Mucosa of descending colon (tissue), 3 donors: ENCODE measurements at regions not wholly inside any gene's neighbourhood (a gene's known extent, or its start where the extent isn't known, plus 50 kb on each side); places are given as distances from the start of the nearest gene placed in this dataset.

Experiments
- ATAC-seq: fragments of 200-7000 bp; cut with Tn5 transposase; one replicate; pipeline ENCODE4 v1.9.1; 2020; ENCODE audit warnings: mild to moderate bottlenecking, moderate library complexity
- DNase-seq, 3 donors: peaks; one replicate each; pipeline ENCODE4 v3.0.0-alpha.2; 2020
- H3K36me3 ChIP-seq: fragments of 200-600 bp; one replicate; pipeline ENCODE4 v1.8.0; 2021; ENCODE audit warnings: low read depth, mild to moderate bottlenecking
- H3K4me1 ChIP-seq: fragments of 200-600 bp; one replicate; pipeline ENCODE4 v1.8.0; 2021; ENCODE audit warnings: low read depth, mild to moderate bottlenecking
- H3K4me3 ChIP-seq: fragments of 200-600 bp; one replicate; pipeline ENCODE4 v1.8.0; 2021; ENCODE audit warnings: mild to moderate bottlenecking
- H3K9me3 ChIP-seq: fragments of 200-600 bp; one replicate; pipeline ENCODE4 v1.8.0; 2021; ENCODE audit warnings: mild to moderate bottlenecking
- CTCF ChIP-seq: fragments of 200-600 bp; IDR thresholded peaks from one replicate; pipeline ENCODE4 v1.8.0; 2022; ENCODE audit warnings: antibody characterized with exemption, mild to moderate bottlenecking
- intact Hi-C, 2 donors: fragments of 100-400 bp; cut with DNase I in 1 of 2; cut with micrococcal nuclease in 1 of 2; formaldehyde crosslinking; loops; one replicate each; pipeline versions ENCODE4 v1.11.0 to v1.11.1; 2022; cut with DNase I, micrococcal nuclease
- donor health status: DM: no; HTN: no; CAD: no; lungs with moderate emphysema.
- donor health status: DM: no; HTN: no; CAD: no.
- donor health status: DM: no; HTN: yes; CAD: no.

- intact Hi-C loops = no loop called here
- no peak for ATAC-seq
Observed at GRCh38 chr4:189278597-189279165, 662.0 kb upstream of the FRG1 start.

GRCh38 chr4:189279188-189279587 lies 661.5 kb upstream of the FRG1 start:
- H3K36me3 ChIP-seq = no peaks in the 10 kb centered on the region
- H3K9me3 ChIP-seq = peaks cover 2% of the 10 kb centered on the region
- no peak for TF ChIP-seq CTCF
- ATAC-seq (no peak), DNase-seq (no peak)
- intact Hi-C loops = no loop called here
- H3K4me1 ChIP-seq = no peaks in the 10 kb centered on the region
- no peak overlapping the region for H3K4me3 ChIP-seq

More at GRCh38 chr4:189278597-189279165, 662.0 kb upstream of the FRG1 start:
- no peaks in the 10 kb centered on the region for H3K36me3 ChIP-seq
- TF ChIP-seq CTCF = no peak
- H3K4me1 ChIP-seq = no peaks in the 10 kb centered on the region
- no peak overlapping the region for H3K4me3 ChIP-seq
- DNase-seq = no peak
- peaks cover 2% of the 10 kb centered on the region for H3K9me3 ChIP-seq

- no peak overlapping the region for H3K4me3 ChIP-seq
- H3K4me1 ChIP-seq = no peaks in the 10 kb centered on the region
- ATAC-seq (no peak), DNase-seq (no peak)
- intact Hi-C loops = no loop called here
- no peaks in the 10 kb centered on the region for H3K36me3 ChIP-seq
- peaks cover 4% of the 10 kb centered on the region for H3K9me3 ChIP-seq
- no peak for TF ChIP-seq CTCF
Observed at GRCh38 chr4:189285377-189285776, 655.3 kb upstream of the FRG1 start.

- no peak for DNase-seq
- TF ChIP-seq CTCF = no peak
- H3K4me1 ChIP-seq = no peaks in the 10 kb centered on the region
- no peak for ATAC-seq
- intact Hi-C loops = no loop called here
- no peaks in the 10 kb centered on the region for H3K36me3 ChIP-seq
- H3K4me3 ChIP-seq = no peak overlapping the region
- H3K9me3 ChIP-seq = no peaks in the 10 kb centered on the region
Observed at GRCh38 chr4:189291939-189292338, 648.7 kb upstream of the FRG1 start.

GRCh38 chr4:189293459-189293858 lies 647.2 kb upstream of the FRG1 start:
- Histone ChIP-seq H3K9me3 (no peaks in the 10 kb centered on the region), H3K4me3 (no peak overlapping the region), H3K36me3 (no peaks in the 10 kb centered on the region), H3K4me1 (no peaks in the 10 kb centered on the region)
- no peak for ATAC-seq
- DNase-seq = no peak
- TF ChIP-seq CTCF = no peak
- intact Hi-C loops = no loop called here

- no peaks in the 10 kb centered on the region for H3K36me3 ChIP-seq
- H3K4me3 ChIP-seq = no peak overlapping the region
- no peak for ATAC-seq
- no peaks in the 10 kb centered on the region for H3K4me1 ChIP-seq
- no peak for TF ChIP-seq CTCF
- no peak for DNase-seq
- H3K9me3 ChIP-seq = no peaks in the 10 kb centered on the region
- intact Hi-C loops = no loop called here
Observed at GRCh38 chr4:189294574-189294973, 646.1 kb upstream of the FRG1 start.
